Nephron progenitor cell (in vitro differentiated cells): ENCODE measurements at regions not wholly inside any gene's neighbourhood (a gene's known extent, or its start where the extent isn't known, plus 50 kb on each side); places are given as distances from the start of the nearest gene placed in this dataset.

ENCODE experiments used
- DNase-seq: peaks from one replicate; pipeline ENCODE4 v3.0.0; 2021
- H3K27ac Mint-ChIP-seq: 2 replicates; pipeline ENCODE4 v1.8.0; 2021; ENCODE audit warnings: mild to moderate bottlenecking, moderate library complexity, mixed read lengths
- H3K27me3 Mint-ChIP-seq: 2 replicates; pipeline ENCODE4 v1.8.0; 2021; ENCODE audit warnings: mild to moderate bottlenecking, low read depth, mixed read lengths; ENCODE audit not compliant: poor library complexity
- H3K36me3 Mint-ChIP-seq: 2 replicates; pipeline ENCODE4 v1.8.0; 2021; ENCODE audit warnings: low read depth, mixed read lengths
- H3K4me1 Mint-ChIP-seq: 2 replicates; pipeline ENCODE4 v1.8.0; 2021; ENCODE audit warnings: mixed read lengths
- H3K4me3 Mint-ChIP-seq: 2 replicates; pipeline ENCODE4 v1.8.0; 2021; ENCODE audit warnings: mild to moderate bottlenecking, moderate library complexity, mixed read lengths
- H3K9me3 Mint-ChIP-seq: 2 replicates; pipeline ENCODE4 v1.8.0; 2021; ENCODE audit warnings: mild to moderate bottlenecking, moderate library complexity, mixed read lengths
- TF ChIP-seq, protein P1 (sequence below): fragments of 200-600 bp; sonication (generic); IDR thresholded peaks from 2 replicates; pipeline ENCODE4 v1.5.0; 2021; ENCODE audit warnings: antibody characterized with exemption

DNA sequence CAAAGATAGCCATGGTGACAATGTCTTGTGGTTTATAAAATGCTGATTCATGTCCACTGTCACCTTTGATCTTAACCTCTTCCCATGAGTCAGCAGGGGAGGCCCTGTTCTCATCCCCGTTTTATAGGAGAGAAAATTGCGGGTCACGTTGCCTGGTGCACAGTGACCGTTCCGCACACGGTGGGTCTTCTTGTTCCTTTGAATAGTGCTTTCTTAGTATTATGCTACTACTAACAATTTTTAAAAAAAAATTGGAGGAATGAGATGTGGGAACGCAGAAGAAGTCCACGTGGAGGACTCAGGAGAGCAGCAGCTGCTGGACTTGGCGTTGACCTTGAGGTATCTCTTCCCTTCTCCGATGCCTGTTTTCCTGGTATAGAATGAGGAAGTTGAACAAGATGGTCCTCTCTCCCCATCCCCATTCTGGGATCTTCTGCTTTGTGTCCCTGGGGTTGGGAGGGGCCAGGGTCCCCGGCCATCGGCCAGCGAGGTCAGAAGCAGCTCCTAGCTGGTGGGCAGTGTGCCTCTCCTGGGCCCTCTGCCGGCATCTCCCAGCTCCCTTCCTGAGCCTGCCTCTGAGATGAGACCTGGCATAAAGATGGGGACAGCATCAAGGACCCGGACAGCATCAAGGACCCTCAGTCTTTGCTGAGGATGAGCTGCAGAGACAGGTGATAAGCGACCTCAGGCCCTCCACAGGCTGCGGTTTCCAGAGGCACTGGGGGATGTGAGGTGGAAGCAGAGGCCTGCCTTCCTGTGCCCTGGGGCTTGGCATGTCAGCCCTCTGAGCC lies 143.9 kb downstream of the C9orf50 start:
- DNase-seq: no peak
- TF ChIP-seq, protein P1, sequence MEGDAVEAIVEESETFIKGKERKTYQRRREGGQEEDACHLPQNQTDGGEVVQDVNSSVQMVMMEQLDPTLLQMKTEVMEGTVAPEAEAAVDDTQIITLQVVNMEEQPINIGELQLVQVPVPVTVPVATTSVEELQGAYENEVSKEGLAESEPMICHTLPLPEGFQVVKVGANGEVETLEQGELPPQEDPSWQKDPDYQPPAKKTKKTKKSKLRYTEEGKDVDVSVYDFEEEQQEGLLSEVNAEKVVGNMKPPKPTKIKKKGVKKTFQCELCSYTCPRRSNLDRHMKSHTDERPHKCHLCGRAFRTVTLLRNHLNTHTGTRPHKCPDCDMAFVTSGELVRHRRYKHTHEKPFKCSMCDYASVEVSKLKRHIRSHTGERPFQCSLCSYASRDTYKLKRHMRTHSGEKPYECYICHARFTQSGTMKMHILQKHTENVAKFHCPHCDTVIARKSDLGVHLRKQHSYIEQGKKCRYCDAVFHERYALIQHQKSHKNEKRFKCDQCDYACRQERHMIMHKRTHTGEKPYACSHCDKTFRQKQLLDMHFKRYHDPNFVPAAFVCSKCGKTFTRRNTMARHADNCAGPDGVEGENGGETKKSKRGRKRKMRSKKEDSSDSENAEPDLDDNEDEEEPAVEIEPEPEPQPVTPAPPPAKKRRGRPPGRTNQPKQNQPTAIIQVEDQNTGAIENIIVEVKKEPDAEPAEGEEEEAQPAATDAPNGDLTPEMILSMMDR: no peak
- Mint-ChIP-seq H3K27me3 (no peaks in the 10 kb centered on the region), H3K27ac (peak overlapping the region; percentile 79), H3K36me3 (no peaks in the 10 kb centered on the region), H3K4me1 (peaks cover 74% of the 10 kb centered on the region), H3K9me3 (peaks cover 18% of the 10 kb centered on the region), H3K4me3 (no peak overlapping the region)

DNA sequence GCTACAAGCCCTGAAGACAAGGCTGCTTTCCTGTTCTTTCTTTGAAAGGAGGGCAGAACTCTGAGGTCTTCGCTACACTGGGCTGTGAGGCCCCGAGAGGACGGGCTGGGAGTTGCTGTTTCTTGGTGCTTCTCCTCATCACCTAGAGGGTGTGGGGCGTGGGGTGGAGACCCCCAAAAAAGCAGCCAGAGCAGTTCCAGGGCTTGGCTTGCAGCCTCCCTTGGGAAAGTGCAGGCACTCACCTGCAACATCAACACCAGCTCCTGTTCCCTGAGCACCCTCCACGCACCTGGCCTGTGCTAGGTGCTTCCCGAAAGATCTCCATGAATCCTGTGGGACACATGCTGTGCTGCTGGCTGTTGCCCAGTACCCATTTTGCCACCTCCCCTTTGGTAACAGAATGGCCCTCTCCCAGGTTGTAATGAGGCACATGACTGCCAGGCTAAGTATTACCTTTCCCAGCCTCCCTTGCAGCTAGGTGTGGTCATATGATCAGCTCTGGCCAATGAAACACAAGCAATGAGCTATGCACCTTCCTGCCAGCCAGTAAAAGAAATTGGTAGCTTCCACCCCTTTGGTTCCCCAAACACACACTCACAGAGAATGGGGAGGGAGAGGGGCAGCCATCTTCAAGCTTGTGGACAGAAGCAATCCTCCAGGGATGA lies 146.0 kb downstream of the C9orf50 start:
- no peak overlapping the region for H3K4me3 Mint-ChIP-seq
- H3K27me3 Mint-ChIP-seq: no peaks in the 10 kb centered on the region
- no peak for DNase-seq
- no peak overlapping the region for H3K27ac Mint-ChIP-seq
- H3K4me1 Mint-ChIP-seq: peaks cover 72% of the 10 kb centered on the region
- no peaks in the 10 kb centered on the region for H3K36me3 Mint-ChIP-seq
- TF ChIP-seq, protein P1: no peak
- H3K9me3 Mint-ChIP-seq: peaks cover 18% of the 10 kb centered on the region

DNA sequence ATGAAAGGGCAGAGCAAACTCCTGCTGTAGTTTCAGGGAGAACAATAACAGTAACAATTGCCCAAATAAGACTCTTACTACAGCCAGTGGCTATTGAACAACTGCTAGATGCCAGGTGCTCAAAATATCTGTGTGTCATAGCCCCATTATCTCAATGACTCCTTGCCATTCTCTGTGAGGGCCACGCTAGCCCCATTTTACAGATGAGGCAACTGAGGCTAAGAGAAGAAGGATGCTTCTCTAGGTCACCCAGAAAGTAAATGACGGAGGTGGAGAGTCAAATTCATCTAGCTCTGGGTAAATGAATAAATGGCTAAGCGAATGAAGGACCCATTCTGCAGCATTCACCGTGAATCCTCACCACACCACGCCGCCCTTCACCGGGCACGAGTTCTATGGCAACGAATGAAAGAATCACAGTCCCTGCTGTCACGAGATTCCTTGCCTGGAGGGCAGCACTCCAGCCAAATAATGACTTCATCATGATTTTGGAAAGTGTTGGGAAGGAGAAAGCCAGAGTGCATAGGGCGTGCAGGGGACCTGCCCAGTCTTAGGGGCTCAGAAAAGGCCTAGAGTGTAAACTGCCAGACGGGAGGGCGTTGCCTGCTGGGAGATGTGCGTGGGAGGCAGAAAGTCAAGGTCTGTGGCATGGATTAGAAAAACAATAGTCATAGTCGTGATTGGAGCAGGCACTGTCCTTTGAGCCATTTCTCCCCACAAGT lies 147.2 kb downstream of the C9orf50 start:
- Mint-ChIP-seq H3K27ac (peak overlapping the region; percentile 83), H3K9me3 (peaks cover 18% of the 10 kb centered on the region), H3K4me1 (peaks cover 72% of the 10 kb centered on the region), H3K27me3 (no peaks in the 10 kb centered on the region), H3K36me3 (no peaks in the 10 kb centered on the region), H3K4me3 (peak overlapping the region; percentile 19)
- DNase-seq: no peak
- TF ChIP-seq, protein P1: no peak

DNA sequence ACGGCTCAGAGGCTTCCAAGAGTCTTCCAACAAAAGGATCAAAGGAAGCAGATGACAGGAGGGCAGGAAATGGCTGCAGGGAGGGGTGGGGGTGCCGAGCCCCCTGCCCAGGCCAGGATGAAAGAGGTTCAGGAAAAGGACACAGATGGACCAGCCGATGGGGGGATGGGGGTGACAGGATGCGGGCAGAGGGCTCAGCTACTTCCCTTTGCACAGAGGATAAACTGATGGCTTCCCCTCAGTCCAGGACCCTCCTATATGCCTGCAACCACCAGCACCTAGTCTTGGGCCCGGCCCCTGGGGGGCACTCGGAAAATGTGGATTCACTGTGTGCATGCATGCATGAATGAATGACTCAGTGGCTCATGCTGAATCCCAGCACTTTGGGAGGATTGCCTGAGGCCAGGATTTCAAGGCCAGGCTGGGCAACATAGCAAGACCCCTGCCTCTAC lies 148.2 kb downstream of the C9orf50 start:
- H3K27ac Mint-ChIP-seq: no peak overlapping the region
- DNase-seq: no peak
- H3K4me3 Mint-ChIP-seq: no peak overlapping the region
- TF ChIP-seq, protein P1: no peak
- H3K4me1 Mint-ChIP-seq: peaks cover 72% of the 10 kb centered on the region
- H3K9me3 Mint-ChIP-seq: peaks cover 18% of the 10 kb centered on the region
- H3K36me3 Mint-ChIP-seq: no peaks in the 10 kb centered on the region
- H3K27me3 Mint-ChIP-seq: no peaks in the 10 kb centered on the region

DNA sequence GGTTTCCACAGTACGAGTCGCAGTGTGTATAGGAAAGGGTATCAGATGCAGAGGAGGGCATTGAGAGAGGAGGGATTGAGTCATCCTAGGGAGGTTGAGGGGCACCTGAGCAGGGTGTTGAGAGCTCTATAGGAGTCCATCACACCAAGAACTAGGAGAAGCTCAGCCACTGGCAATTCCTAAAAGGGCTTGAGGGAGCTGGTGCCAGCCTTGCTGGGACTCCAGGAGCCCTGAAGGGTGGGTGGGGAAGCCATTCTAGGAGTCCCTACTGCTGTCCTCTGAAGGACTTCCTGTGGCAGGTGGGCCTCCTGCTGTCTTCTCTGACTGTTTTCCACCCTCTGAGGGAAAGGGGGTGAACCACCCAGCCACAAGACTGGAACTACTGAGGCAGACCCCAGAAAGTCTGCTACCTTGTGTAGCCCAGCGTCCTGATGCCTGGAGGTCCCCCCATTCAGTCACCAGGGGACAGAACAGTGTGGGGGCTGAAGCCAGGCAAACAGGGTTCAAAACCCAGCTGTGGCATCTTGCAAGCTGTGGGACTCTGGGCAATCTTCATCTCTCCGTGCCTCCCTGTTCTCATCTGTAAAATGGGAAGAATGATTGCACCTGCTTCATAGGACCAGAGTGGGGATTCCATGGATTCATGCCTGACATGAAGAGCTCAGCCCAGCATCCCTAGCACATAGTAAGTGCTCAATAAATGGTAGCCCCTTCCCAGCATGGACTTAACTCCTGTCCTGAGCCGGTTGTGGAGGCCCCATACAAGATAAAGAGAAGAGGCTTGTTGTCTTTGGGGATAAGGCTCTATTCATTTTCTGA lies 149.5 kb downstream of the C9orf50 start:
- no peak for DNase-seq
- Mint-ChIP-seq H3K27me3 (peaks cover 2% of the 10 kb centered on the region), H3K27ac (peak overlapping the region; percentile 72), H3K4me1 (peaks cover 74% of the 10 kb centered on the region), H3K9me3 (peaks cover 18% of the 10 kb centered on the region), H3K36me3 (no peaks in the 10 kb centered on the region), H3K4me3 (no peak overlapping the region)
- TF ChIP-seq, protein P1: no peak
